ENCODE measurements at regions not wholly inside any gene's neighbourhood (a gene's known extent, or its start where the extent isn't known, plus 50 kb on each side); places are given as distances from the start of the nearest gene placed in this dataset.

GRCh38 chr17:33404070-33404819 lies 111.2 kb upstream of the ASIC2 start:
- DNase-seq (ENCODE audit: low read depth in 2 of 2): no peak

- DNase-seq (ENCODE audit: low read depth in 2 of 2): no peak
Measured at GRCh38 chr17:33416131-33416530, 123.0 kb upstream of the ASIC2 start.

GRCh38 chr17:33421933-33422332 lies 128.8 kb upstream of the ASIC2 start:
- no peak for DNase-seq (ENCODE audit: low read depth in 2 of 2)

GRCh38 chr17:33433581-33433980 lies 140.5 kb upstream of the ASIC2 start:
- no peak for DNase-seq (ENCODE audit: low read depth in 2 of 2)

GRCh38 chr17:33434841-33435240 lies 141.7 kb upstream of the ASIC2 start:
- no peak for DNase-seq (ENCODE audit: low read depth in 2 of 2)

- DNase-seq (ENCODE audit: low read depth in 2 of 2): no peak
Measured at GRCh38 chr17:33435721-33436301, 142.7 kb upstream of the ASIC2 start.

- peak in 1 of 2 experiments; percentile 8 for DNase-seq (ENCODE audit: low read depth in 2 of 2)
Measured at GRCh38 chr17:33436321-33436720, 143.2 kb upstream of the ASIC2 start.

GRCh38 chr17:33438139-33438538 lies 145.0 kb upstream of the ASIC2 start:
- DNase-seq (ENCODE audit: low read depth in 2 of 2): no peak

- no peak for DNase-seq (ENCODE audit: low read depth in 2 of 2)
Measured at GRCh38 chr17:33438578-33438977, 145.5 kb upstream of the ASIC2 start.

GRCh38 chr17:33442320-33442719 lies 149.2 kb upstream of the ASIC2 start:
- no peak for DNase-seq (ENCODE audit: low read depth in 2 of 2)

GRCh38 chr17:33444731-33445130 lies 151.6 kb upstream of the ASIC2 start:
- DNase-seq (ENCODE audit: low read depth in 2 of 2): no peak

- no peak for DNase-seq (ENCODE audit: low read depth in 2 of 2)
Measured at GRCh38 chr17:33447090-33447489, 154.0 kb upstream of the ASIC2 start.

- no peak for DNase-seq (ENCODE audit: low read depth in 2 of 2)
Measured at GRCh38 chr17:33451221-33451620, 158.1 kb upstream of the ASIC2 start.

- DNase-seq (ENCODE audit: low read depth in 2 of 2): no peak
Measured at GRCh38 chr17:33457477-33457876, 164.4 kb upstream of the ASIC2 start.

- DNase-seq (ENCODE audit: low read depth in 2 of 2): no peak
Measured at GRCh38 chr17:33459078-33459940, 166.2 kb upstream of the ASIC2 start.

- DNase-seq (ENCODE audit: low read depth in 2 of 2): no peak
Measured at GRCh38 chr17:33460781-33461450, 167.8 kb upstream of the ASIC2 start.

GRCh38 chr17:33463887-33464286 lies 170.8 kb upstream of the ASIC2 start:
- no peak for DNase-seq (ENCODE audit: low read depth in 2 of 2)

GRCh38 chr17:33464669-33465280 lies 171.7 kb upstream of the ASIC2 start:
- DNase-seq (ENCODE audit: low read depth in 2 of 2): no peak

- no peak for DNase-seq (ENCODE audit: low read depth in 2 of 2)
Measured at GRCh38 chr17:33469421-33469820, 176.3 kb upstream of the ASIC2 start.

- peak; percentile 44 for DNase-seq (ENCODE audit: low read depth in 2 of 2)
Measured at GRCh38 chr17:33469911-33470310, 176.8 kb upstream of the ASIC2 start.

- no peak for DNase-seq (ENCODE audit: low read depth in 2 of 2)
Measured at GRCh38 chr17:33473061-33473460, 180.0 kb upstream of the ASIC2 start.

- no peak for DNase-seq (ENCODE audit: low read depth in 2 of 2)
Measured at GRCh38 chr17:33474789-33475188, 181.7 kb upstream of the ASIC2 start.

All from fibroblast of skin of left biceps (primary cell).